ENCODE measurements at regions not wholly inside any gene's neighbourhood (a gene's known extent, or its start where the extent isn't known, plus 50 kb on each side); places are given as distances from the start of the nearest gene placed in this dataset.

DNA sequence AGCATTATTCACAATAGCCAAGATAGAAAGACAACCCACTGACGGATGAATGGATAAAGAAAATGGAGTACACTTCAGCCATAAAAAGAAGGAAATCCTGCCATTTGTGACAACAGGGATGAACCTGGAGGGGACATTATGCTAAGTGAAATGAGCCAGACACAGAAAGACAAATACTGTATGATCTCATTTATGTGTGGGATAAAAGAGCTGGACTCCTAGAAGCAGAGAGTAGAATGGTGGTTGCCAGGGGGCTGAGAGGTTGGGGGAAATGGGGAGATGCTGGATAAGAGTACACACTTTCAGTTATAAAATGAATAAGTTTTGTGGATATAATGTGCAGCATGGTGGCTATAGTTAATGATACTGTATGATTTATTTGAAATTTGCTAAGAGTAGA lies 124.4 kb downstream of the SEC23IP start:
- H3K36me3 Mint-ChIP-seq (ENCODE audit: insufficient read depth) = no peaks in the 10 kb centered on the region
- peaks cover 33% of the 10 kb centered on the region for H3K27me3 Mint-ChIP-seq
- H3K4me1 Mint-ChIP-seq (ENCODE audit: low read depth) = no peaks in the 10 kb centered on the region

DNA sequence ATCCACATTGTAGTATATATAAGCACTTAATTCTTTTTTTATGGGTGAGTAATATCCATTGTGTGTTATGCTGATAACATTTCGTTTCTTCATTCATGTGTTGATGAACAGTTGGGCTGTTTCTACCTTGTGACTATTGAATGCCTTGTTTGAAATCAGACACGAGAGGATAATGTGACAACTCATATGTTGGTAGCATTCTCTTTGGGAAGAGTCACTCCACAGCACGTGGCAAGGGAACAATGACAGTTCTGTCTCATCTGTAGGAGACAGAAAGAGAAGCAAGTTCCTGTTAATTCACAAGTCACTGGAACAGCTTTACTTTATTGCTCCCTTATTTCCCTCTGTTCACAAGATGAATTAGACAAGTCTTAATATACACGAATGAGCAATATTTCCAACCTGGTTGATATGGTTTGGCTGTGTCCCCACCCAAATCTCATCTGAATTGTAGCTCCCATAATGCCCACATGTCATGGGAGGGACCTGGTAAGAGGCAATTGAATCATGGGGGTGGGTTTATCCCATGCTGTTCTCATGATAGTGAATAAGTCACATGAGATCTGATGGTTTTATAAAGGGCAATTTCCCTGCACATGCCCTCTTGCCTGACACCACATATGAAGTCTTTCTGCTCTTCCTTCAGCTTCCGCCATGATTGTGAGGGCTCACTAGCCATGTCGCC lies 125.3 kb downstream of the SEC23IP start:
- TF ChIP-seq, protein P1, sequence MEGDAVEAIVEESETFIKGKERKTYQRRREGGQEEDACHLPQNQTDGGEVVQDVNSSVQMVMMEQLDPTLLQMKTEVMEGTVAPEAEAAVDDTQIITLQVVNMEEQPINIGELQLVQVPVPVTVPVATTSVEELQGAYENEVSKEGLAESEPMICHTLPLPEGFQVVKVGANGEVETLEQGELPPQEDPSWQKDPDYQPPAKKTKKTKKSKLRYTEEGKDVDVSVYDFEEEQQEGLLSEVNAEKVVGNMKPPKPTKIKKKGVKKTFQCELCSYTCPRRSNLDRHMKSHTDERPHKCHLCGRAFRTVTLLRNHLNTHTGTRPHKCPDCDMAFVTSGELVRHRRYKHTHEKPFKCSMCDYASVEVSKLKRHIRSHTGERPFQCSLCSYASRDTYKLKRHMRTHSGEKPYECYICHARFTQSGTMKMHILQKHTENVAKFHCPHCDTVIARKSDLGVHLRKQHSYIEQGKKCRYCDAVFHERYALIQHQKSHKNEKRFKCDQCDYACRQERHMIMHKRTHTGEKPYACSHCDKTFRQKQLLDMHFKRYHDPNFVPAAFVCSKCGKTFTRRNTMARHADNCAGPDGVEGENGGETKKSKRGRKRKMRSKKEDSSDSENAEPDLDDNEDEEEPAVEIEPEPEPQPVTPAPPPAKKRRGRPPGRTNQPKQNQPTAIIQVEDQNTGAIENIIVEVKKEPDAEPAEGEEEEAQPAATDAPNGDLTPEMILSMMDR (IDR thresholded peaks at IDR 0.05; ENCODE audit: unreplicated experiment) = no peak
- H3K4me1 Mint-ChIP-seq (ENCODE audit: low read depth) = no peaks in the 10 kb centered on the region
- H3K9me3 Mint-ChIP-seq (ENCODE audit: low read depth) = peaks cover 3% of the 10 kb centered on the region
- no peak overlapping the region for H3K27ac Mint-ChIP-seq
- DNase-seq (ENCODE audit: low spot score, unreplicated experiment) = no peak
- no peaks in the 10 kb centered on the region for H3K36me3 Mint-ChIP-seq (ENCODE audit: insufficient read depth)
- no peak overlapping the region for H3K4me3 Mint-ChIP-seq (ENCODE audit: low read depth)
- peaks cover 27% of the 10 kb centered on the region for H3K27me3 Mint-ChIP-seq

More for the DNA sequence above, 124.4 kb downstream of the SEC23IP start:
- TF ChIP-seq, protein P1 (IDR thresholded peaks at IDR 0.05; ENCODE audit: unreplicated experiment) = no peak
- Mint-ChIP-seq H3K27ac (no peak overlapping the region), H3K4me3 (ENCODE audit: low read depth) (no peak overlapping the region), H3K9me3 (ENCODE audit: low read depth) (no peaks in the 10 kb centered on the region)
- no peak for DNase-seq (ENCODE audit: low spot score, unreplicated experiment)

DNA sequence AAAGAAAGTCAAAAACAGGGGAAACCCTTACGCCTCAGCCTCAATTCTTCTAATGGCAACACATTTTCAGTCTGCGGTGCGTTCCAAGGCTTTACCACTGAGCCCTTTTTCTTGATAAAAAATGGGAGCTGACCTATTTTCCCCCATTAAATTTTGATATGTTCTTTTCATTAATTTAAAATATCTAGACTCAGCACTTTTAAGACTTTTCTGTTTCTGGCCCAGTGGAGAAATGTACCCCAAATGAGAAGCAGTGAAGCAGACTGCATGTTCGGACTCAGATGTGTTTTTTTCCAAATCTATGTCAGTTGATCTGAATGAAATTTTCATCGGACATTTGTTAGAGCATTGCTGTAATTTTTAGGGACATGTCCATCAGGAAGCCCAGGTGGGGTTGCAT lies 126.2 kb downstream of the SEC23IP start:
- H3K36me3 Mint-ChIP-seq (ENCODE audit: insufficient read depth) = no peaks in the 10 kb centered on the region

DNA sequence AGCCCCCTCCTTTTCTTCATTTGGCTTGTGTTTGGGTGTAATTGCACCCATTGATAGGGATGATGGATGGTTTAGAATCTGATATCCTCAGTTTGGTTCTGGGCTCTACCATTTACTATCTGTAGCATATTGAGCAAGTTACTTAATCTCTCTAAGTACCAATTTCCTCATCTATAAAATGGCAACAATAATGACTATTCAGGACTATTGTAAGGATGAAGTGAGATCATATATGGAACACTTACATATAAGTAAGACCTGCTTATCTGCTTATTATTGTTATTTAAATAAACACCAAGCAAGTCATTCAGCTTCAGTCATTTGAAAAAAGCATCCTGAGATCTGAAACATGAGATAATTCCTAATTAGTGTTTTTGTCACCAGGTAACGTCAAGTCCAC lies 127.0 kb downstream of the SEC23IP start:
- Mint-ChIP-seq H3K9me3 (ENCODE audit: low read depth) (peaks cover 3% of the 10 kb centered on the region), H3K27ac (no peak overlapping the region), H3K4me1 (ENCODE audit: low read depth) (no peaks in the 10 kb centered on the region), H3K4me3 (ENCODE audit: low read depth) (no peak overlapping the region), H3K27me3 (peaks cover 25% of the 10 kb centered on the region), H3K36me3 (ENCODE audit: insufficient read depth) (no peaks in the 10 kb centered on the region)
- TF ChIP-seq, protein P1 (IDR thresholded peaks at IDR 0.05; ENCODE audit: unreplicated experiment) = no peak
- no peak for DNase-seq (ENCODE audit: low spot score, unreplicated experiment)

More for the DNA sequence above, 126.2 kb downstream of the SEC23IP start:
- no peak overlapping the region for H3K27ac Mint-ChIP-seq
- peaks cover 3% of the 10 kb centered on the region for H3K9me3 Mint-ChIP-seq (ENCODE audit: low read depth)
- H3K4me1 Mint-ChIP-seq (ENCODE audit: low read depth) = no peaks in the 10 kb centered on the region
- no peak for DNase-seq (ENCODE audit: low spot score, unreplicated experiment)
- TF ChIP-seq, protein P1 (IDR thresholded peaks at IDR 0.05; ENCODE audit: unreplicated experiment) = no peak
- no peak overlapping the region for H3K4me3 Mint-ChIP-seq (ENCODE audit: low read depth)
- H3K27me3 Mint-ChIP-seq = peaks cover 25% of the 10 kb centered on the region

DNA sequence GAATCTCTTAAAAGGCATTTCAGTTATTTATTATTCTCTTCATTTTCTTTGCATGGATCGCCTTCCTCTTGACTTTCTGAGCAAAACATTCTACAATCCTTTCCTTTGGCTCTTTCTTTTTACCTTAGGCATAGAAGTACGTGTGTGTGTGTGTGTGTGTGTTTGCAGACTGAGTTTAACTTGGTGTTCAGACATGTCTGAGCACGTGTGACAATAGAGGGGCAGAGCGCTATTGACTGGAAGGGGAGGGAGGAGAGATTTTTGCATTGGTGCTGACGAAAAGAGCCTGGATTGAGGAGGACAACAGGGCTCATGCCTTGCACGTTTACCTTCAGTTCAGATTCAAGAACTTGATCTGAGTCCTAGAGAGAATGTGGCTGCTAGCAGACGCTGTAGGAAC lies 129.8 kb downstream of the SEC23IP start:
- no peak for DNase-seq (ENCODE audit: low spot score, unreplicated experiment)
- Mint-ChIP-seq H3K4me3 (ENCODE audit: low read depth) (no peak overlapping the region), H3K27me3 (peaks cover 19% of the 10 kb centered on the region), H3K36me3 (ENCODE audit: insufficient read depth) (no peaks in the 10 kb centered on the region), H3K27ac (no peak overlapping the region), H3K9me3 (ENCODE audit: low read depth) (peaks cover 3% of the 10 kb centered on the region), H3K4me1 (ENCODE audit: low read depth) (no peaks in the 10 kb centered on the region)
- TF ChIP-seq, protein P1 (IDR thresholded peaks at IDR 0.05; ENCODE audit: unreplicated experiment) = no peak

All from progenitor cell of endocrine pancreas (in vitro differentiated cells).